HEK293T (cell line): ENCODE measurements at regions not wholly inside any gene's neighbourhood (a gene's known extent, or its start where the extent isn't known, plus 50 kb on each side); places are given as distances from the start of the nearest gene placed in this dataset.

Experiments used
- ARNT ChIP-seq: fragments of 450-650 bp; IDR thresholded peaks from 2 replicates; pipeline ENCODE4 v1.6.1; 2017; ENCODE audit warnings: mild to moderate bottlenecking
- BHLHE40 ChIP-seq: fragments of 450-650 bp; IDR thresholded peaks from 2 replicates; pipeline ENCODE4 v1.6.1; 2016; ENCODE audit warnings: mild to moderate bottlenecking, moderate library complexity, borderline replicate concordance
- CTBP1 ChIP-seq: fragments of 450-650 bp; IDR thresholded peaks from 2 replicates; pipeline ENCODE4 v1.6.1; 2016; ENCODE audit warnings: borderline replicate concordance
- FOXA1 ChIP-seq: fragments of 450-650 bp; IDR thresholded peaks from 2 replicates; pipeline ENCODE4 v1.6.1; 2016; ENCODE audit warnings: mild to moderate bottlenecking
- FOXK2 ChIP-seq: fragments of 450-650 bp; IDR thresholded peaks from 2 replicates; pipeline ENCODE4 v1.6.1; 2016; ENCODE audit warnings: mild to moderate bottlenecking
- FOXM1 ChIP-seq: fragments of 450-650 bp; IDR thresholded peaks from 2 replicates; pipeline ENCODE4 v1.6.1; 2017; ENCODE audit warnings: mild to moderate bottlenecking, borderline replicate concordance
- L3MBTL2 ChIP-seq: fragments of 450-650 bp; conservative IDR thresholded peaks from 2 replicates; pipeline ENCODE4 v1.6.1; 2016; ENCODE audit warnings: mild to moderate bottlenecking
- LEF1 ChIP-seq: fragments of 450-650 bp; IDR thresholded peaks from 2 replicates; pipeline ENCODE4 v1.6.1; 2017; ENCODE audit warnings: mild to moderate bottlenecking, borderline replicate concordance
- NFRKB ChIP-seq: fragments of 450-650 bp; IDR thresholded peaks from 2 replicates; pipeline ENCODE4 v1.6.1; 2016; ENCODE audit warnings: mild to moderate bottlenecking, moderate library complexity
- PKNOX1 ChIP-seq: fragments of 450-650 bp; IDR thresholded peaks from 2 replicates; pipeline ENCODE4 v1.6.1; 2016
- SP1 ChIP-seq: fragments of 450-650 bp; IDR thresholded peaks from 2 replicates; pipeline ENCODE4 v1.6.1; 2017
- SUZ12 ChIP-seq: fragments of 450-650 bp; IDR thresholded peaks from 2 replicates; pipeline ENCODE4 v1.6.1; 2016; ENCODE audit warnings: mild to moderate bottlenecking
- TARDBP ChIP-seq: fragments of 450-650 bp; IDR thresholded peaks from 2 replicates; pipeline ENCODE4 v1.6.1; 2016
- ZNF384 ChIP-seq: fragments of 450-650 bp; IDR thresholded peaks from 2 replicates; pipeline ENCODE4 v1.6.1; 2016

GRCh38 chr4:96189761-96190160 is 349.9 kb downstream of the PDHA2 start:
- no peak for TF ChIP-seq SP1
- no peak for TF ChIP-seq L3MBTL2
- TF ChIP-seq ARNT = no peak
- no peak for TF ChIP-seq ZNF384
- no peak for TF ChIP-seq FOXK2
- TF ChIP-seq TARDBP = no peak
- TF ChIP-seq FOXM1 = no peak
- TF ChIP-seq PKNOX1 = no peak
- no peak for TF ChIP-seq LEF1
- TF ChIP-seq BHLHE40 = no peak
- no peak for TF ChIP-seq FOXA1
- no peak for TF ChIP-seq NFRKB
- TF ChIP-seq SUZ12 = no peak
- TF ChIP-seq CTBP1 = no peak
